ENCODE measurements at regions not wholly inside any gene's neighbourhood (a gene's known extent, or its start where the extent isn't known, plus 50 kb on each side); places are given as distances from the start of the nearest gene placed in this dataset.

DNA sequence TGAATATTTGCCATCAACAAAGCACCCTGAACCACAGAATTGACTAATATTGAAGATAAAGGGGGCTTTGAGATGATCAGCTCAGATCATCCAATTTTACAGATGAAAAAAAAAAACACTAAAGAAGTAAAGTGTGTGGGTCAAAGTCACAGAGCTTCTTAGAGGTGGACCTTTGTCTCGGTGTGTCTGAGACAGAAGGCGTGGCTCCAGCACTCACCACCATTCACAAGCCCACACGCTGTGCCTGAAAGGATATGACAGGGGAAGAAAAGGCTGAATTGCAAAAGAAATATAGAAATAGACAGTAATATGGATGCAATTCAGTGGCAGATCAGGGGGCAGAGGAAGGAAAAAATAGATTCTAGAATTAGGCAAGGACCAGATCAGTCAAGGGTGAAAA is 114.9 kb upstream of the PLXNA4 start:
- H3K4me3 Mint-ChIP-seq = no peak overlapping the region
- no peaks in the 10 kb centered on the region for H3K4me1 Mint-ChIP-seq
- H3K9me3 Mint-ChIP-seq = peaks cover 6% of the 10 kb centered on the region
- H3K27ac Mint-ChIP-seq = no peak overlapping the region
- TF ChIP-seq, protein P1, sequence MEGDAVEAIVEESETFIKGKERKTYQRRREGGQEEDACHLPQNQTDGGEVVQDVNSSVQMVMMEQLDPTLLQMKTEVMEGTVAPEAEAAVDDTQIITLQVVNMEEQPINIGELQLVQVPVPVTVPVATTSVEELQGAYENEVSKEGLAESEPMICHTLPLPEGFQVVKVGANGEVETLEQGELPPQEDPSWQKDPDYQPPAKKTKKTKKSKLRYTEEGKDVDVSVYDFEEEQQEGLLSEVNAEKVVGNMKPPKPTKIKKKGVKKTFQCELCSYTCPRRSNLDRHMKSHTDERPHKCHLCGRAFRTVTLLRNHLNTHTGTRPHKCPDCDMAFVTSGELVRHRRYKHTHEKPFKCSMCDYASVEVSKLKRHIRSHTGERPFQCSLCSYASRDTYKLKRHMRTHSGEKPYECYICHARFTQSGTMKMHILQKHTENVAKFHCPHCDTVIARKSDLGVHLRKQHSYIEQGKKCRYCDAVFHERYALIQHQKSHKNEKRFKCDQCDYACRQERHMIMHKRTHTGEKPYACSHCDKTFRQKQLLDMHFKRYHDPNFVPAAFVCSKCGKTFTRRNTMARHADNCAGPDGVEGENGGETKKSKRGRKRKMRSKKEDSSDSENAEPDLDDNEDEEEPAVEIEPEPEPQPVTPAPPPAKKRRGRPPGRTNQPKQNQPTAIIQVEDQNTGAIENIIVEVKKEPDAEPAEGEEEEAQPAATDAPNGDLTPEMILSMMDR (IDR thresholded peaks at IDR 0.05; ENCODE audit: unreplicated experiment in 3 of 3) = no peak
- H3K27me3 Mint-ChIP-seq (ENCODE audit: low read depth) = peaks cover 7% of the 10 kb centered on the region
- no peaks in the 10 kb centered on the region for H3K36me3 Mint-ChIP-seq (ENCODE audit: low read depth)

DNA sequence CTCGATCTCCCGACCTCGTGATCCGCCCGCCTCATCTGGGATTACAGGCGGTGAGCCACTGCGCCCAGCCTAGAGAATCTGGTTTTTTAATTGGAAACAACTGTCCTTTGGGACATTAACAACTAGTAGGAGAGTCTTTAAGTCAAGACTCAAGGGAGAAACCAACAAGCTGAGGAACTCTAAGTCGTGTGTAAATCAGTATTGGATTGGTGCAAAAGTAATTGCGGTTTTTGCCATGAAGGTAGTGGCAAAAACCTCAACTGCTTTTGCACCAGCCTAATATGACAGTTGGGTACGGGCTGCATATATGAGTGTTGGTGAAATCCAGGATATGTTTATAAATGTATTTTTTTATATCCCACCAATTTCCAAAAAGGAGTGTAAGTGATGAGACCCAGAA is 113.9 kb upstream of the PLXNA4 start:
- H3K4me1 Mint-ChIP-seq = no peaks in the 10 kb centered on the region
- H3K27ac Mint-ChIP-seq = no peak overlapping the region
- TF ChIP-seq, protein P1 (IDR thresholded peaks at IDR 0.05; ENCODE audit: unreplicated experiment in 3 of 3) = no peak
- no peaks in the 10 kb centered on the region for H3K36me3 Mint-ChIP-seq (ENCODE audit: low read depth)
- peaks cover 6% of the 10 kb centered on the region for H3K9me3 Mint-ChIP-seq
- peaks cover 14% of the 10 kb centered on the region for H3K27me3 Mint-ChIP-seq (ENCODE audit: low read depth)
- no peak overlapping the region for H3K4me3 Mint-ChIP-seq

DNA sequence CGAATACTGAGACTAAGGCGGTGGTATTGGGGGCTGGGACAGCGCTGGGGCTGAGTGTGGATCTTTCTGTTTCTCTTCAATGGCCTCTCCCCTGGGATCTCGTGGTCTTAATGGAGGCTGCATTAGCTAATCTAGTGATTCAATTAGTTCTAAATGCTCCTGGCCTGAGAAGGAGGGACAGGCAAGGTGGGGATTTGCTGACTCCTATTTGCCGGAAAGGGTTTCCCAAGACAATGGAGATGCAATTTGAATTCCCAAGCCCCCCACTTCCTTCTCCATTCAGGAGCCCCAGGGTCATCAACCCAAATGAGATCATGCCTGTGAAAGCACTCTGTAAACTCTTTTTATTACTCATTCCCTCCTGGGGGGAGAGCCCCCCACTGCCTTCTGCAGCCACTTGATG is 111.7 kb upstream of the PLXNA4 start:
- H3K27ac Mint-ChIP-seq = no peak overlapping the region
- TF ChIP-seq, protein P1 (IDR thresholded peaks at IDR 0.05; ENCODE audit: unreplicated experiment in 3 of 3) = no peak
- no peaks in the 10 kb centered on the region for H3K36me3 Mint-ChIP-seq (ENCODE audit: low read depth)
- H3K27me3 Mint-ChIP-seq (ENCODE audit: low read depth) = peaks cover 17% of the 10 kb centered on the region
- peaks cover 6% of the 10 kb centered on the region for H3K9me3 Mint-ChIP-seq
- H3K4me3 Mint-ChIP-seq = no peak overlapping the region
- no peaks in the 10 kb centered on the region for H3K4me1 Mint-ChIP-seq

DNA sequence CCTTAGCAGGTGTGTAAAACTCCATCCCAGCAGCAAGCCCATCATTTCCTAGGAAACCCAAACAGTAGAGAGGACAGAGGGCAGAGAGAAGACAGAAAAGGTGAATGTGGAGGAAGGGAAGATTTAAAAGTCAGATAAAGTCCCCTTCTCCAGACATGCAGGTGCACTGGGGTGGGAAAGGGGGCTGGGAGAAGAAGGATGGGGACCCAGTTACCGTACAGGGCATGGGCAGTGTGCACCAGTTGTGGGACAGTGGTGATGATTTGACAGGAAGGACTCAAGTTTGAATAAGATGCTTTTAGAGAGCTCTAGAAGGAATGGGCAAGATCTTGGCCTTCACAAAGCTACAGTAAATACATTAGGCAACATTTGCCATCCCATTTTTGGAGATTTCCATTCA is 110.7 kb upstream of the PLXNA4 start:
- no peaks in the 10 kb centered on the region for H3K4me1 Mint-ChIP-seq
- H3K27ac Mint-ChIP-seq = no peak overlapping the region
- H3K9me3 Mint-ChIP-seq = peaks cover 6% of the 10 kb centered on the region
- no peaks in the 10 kb centered on the region for H3K36me3 Mint-ChIP-seq (ENCODE audit: low read depth)
- no peak overlapping the region for H3K4me3 Mint-ChIP-seq
- TF ChIP-seq, protein P1 (IDR thresholded peaks at IDR 0.05; ENCODE audit: unreplicated experiment in 3 of 3) = no peak
- H3K27me3 Mint-ChIP-seq (ENCODE audit: low read depth) = peaks cover 18% of the 10 kb centered on the region

DNA sequence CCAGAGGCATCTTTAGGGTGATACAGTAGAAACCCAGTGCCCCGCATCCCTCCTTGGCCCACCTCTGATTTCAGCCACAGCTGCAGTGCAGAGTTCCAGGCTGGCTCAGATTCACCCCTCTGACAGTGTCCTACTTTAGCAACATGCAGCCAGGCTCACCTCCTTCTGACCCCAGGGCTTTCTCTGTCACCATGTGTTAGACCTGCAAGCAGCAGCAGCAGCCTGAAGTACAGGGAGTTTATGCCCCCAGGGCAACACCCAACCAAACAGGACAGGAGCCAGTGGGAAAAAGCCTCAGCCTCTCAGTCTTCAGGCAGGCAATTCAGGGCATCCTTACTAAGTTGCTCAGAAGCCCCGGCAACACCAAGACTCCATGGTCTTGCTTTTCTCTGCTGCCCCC is 109.0 kb upstream of the PLXNA4 start:
- Mint-ChIP-seq H3K36me3 (ENCODE audit: low read depth) (no peaks in the 10 kb centered on the region), H3K4me1 (no peaks in the 10 kb centered on the region), H3K27me3 (ENCODE audit: low read depth) (peaks cover 18% of the 10 kb centered on the region), H3K9me3 (peaks cover 6% of the 10 kb centered on the region), H3K27ac (no peak overlapping the region), H3K4me3 (no peak overlapping the region)
- TF ChIP-seq, protein P1 (IDR thresholded peaks at IDR 0.05; ENCODE audit: unreplicated experiment in 3 of 3) = no peak

DNA sequence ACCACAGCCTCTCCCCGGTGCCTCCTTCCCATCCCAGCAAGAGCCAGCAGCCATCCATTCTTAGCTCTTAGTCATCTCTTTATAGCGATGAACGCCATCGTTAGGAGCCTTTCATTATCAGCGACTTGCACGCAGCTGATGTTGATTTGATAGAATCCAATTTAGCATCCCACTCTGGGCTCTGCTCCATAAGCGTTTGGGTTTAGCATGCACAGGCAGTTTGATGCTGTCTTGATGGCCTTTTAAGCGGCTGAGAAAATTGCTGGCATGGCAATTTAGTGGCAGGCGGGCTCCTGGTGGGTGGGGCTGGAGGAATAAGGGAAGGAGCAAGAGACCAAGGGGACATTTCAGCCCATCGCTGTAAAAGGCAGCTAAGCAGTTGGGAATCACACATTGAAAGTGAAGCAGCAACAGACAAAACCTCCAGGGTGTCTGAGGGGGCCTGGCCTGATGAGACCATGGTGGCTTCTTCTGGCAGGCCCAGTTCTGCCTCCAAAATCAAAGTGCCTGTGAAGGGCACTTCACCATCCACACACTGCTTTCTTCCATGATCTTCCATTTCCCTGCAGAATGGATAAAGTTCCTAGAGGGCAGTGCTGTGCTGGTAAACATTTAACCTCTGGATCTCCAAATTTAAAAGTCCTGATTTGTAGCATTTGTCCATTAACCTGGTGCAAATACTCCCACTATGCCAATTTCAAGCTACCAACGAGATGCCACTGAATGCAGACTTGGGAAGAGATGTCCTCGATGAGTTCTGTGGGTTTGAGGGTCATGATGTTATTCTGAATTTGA is 107.8 kb upstream of the PLXNA4 start:
- H3K27ac Mint-ChIP-seq = no peak overlapping the region
- H3K27me3 Mint-ChIP-seq (ENCODE audit: low read depth) = peaks cover 18% of the 10 kb centered on the region
- H3K4me3 Mint-ChIP-seq = no peak overlapping the region
- peaks cover 1% of the 10 kb centered on the region for H3K9me3 Mint-ChIP-seq
- no peaks in the 10 kb centered on the region for H3K4me1 Mint-ChIP-seq
- TF ChIP-seq, protein P1 (IDR thresholded peaks at IDR 0.05; ENCODE audit: unreplicated experiment in 3 of 3) = no peak
- H3K36me3 Mint-ChIP-seq (ENCODE audit: low read depth) = no peaks in the 10 kb centered on the region

All from nephron (organoid).